ENCODE measurements at regions not wholly inside any gene's neighbourhood (a gene's known extent, or its start where the extent isn't known, plus 50 kb on each side); places are given as distances from the start of the nearest gene placed in this dataset.

- TF ChIP-seq CTCF (IDR thresholded peaks at IDR 0.05) (no peak), POLR2A (IDR thresholded peaks at IDR 0.05) (no peak)
These were observed 295.6 kb downstream of the KIF4B start for GRCh38 chr5:155309021-155309746.
